Osteocyte (in vitro differentiated cells): ENCODE measurements at regions not wholly inside any gene's neighbourhood (a gene's known extent, or its start where the extent isn't known, plus 50 kb on each side); places are given as distances from the start of the nearest gene placed in this dataset.

Experiments used
- DNase-seq: peaks from one replicate; pipeline ENCODE4 v3.0.0; 2021; ENCODE audit warnings: mixed read lengths; ENCODE audit not compliant: unreplicated experiment; ENCODE audit errors: extremely low spot score
- H3K27ac Mint-ChIP-seq: one replicate; pipeline ENCODE4 v1.8.0; 2021; ENCODE audit warnings: mild to moderate bottlenecking, mixed read lengths; ENCODE audit not compliant: unreplicated experiment
- H3K27me3 Mint-ChIP-seq: one replicate; pipeline ENCODE4 v1.8.0; 2021; ENCODE audit warnings: mixed read lengths; ENCODE audit not compliant: unreplicated experiment
- H3K36me3 Mint-ChIP-seq: one replicate; pipeline ENCODE4 v1.8.0; 2021; ENCODE audit warnings: mixed read lengths; ENCODE audit not compliant: unreplicated experiment
- H3K4me1 Mint-ChIP-seq: one replicate; pipeline ENCODE4 v1.8.0; 2021; ENCODE audit warnings: mixed read lengths; ENCODE audit not compliant: unreplicated experiment
- H3K4me3 Mint-ChIP-seq: one replicate; pipeline ENCODE4 v1.8.0; 2021; ENCODE audit warnings: mild to moderate bottlenecking, moderate library complexity, mixed read lengths; ENCODE audit not compliant: unreplicated experiment
- H3K9me3 Mint-ChIP-seq: one replicate; pipeline ENCODE4 v1.8.0; 2021; ENCODE audit warnings: mixed read lengths; ENCODE audit not compliant: unreplicated experiment
- CTCF ChIP-seq: fragments of 200-600 bp; sonication (generic); IDR thresholded peaks from 2 replicates; pipeline ENCODE4 v1.5.0; 2021; ENCODE audit warnings: antibody characterized with exemption, mild to moderate bottlenecking, moderate library complexity

GRCh38 chr13:81473366-81473899, 1132.5 kb upstream of the SPRY2 start:
- peaks cover 3% of the 10 kb centered on the region for H3K27me3 Mint-ChIP-seq
- no peak for DNase-seq
- no peak for TF ChIP-seq CTCF
- no peaks in the 10 kb centered on the region for H3K4me1 Mint-ChIP-seq
- H3K4me3 Mint-ChIP-seq, result no peak overlapping the region
- H3K36me3 Mint-ChIP-seq, result no peaks in the 10 kb centered on the region
- no peaks in the 10 kb centered on the region for H3K9me3 Mint-ChIP-seq
- no peak overlapping the region for H3K27ac Mint-ChIP-seq

- Mint-ChIP-seq H3K27ac (no peak overlapping the region), H3K4me1 (no peaks in the 10 kb centered on the region), H3K4me3 (no peak overlapping the region), H3K9me3 (no peaks in the 10 kb centered on the region), H3K27me3 (no peaks in the 10 kb centered on the region), H3K36me3 (no peaks in the 10 kb centered on the region)
- no peak for DNase-seq
- TF ChIP-seq CTCF, result no peak
These were observed 1117.2 kb upstream of the SPRY2 start for GRCh38 chr13:81458170-81458569.

- Mint-ChIP-seq H3K27ac (no peak overlapping the region), H3K27me3 (peaks cover 2% of the 10 kb centered on the region), H3K36me3 (no peaks in the 10 kb centered on the region), H3K4me1 (no peaks in the 10 kb centered on the region), H3K4me3 (no peak overlapping the region), H3K9me3 (no peaks in the 10 kb centered on the region)
- no peak for DNase-seq
- no peak for TF ChIP-seq CTCF
These were observed 1105.5 kb upstream of the SPRY2 start for GRCh38 chr13:81446441-81446840.

GRCh38 chr13:81442904-81443303, 1102.0 kb upstream of the SPRY2 start:
- no peak overlapping the region for H3K4me3 Mint-ChIP-seq
- TF ChIP-seq CTCF, result no peak
- H3K27me3 Mint-ChIP-seq, result peaks cover 2% of the 10 kb centered on the region
- no peaks in the 10 kb centered on the region for H3K4me1 Mint-ChIP-seq
- no peak for DNase-seq
- no peak overlapping the region for H3K27ac Mint-ChIP-seq
- H3K9me3 Mint-ChIP-seq, result no peaks in the 10 kb centered on the region
- no peaks in the 10 kb centered on the region for H3K36me3 Mint-ChIP-seq

GRCh38 chr13:81425286-81425685, 1084.4 kb upstream of the SPRY2 start:
- Mint-ChIP-seq H3K4me1 (no peaks in the 10 kb centered on the region), H3K27ac (no peak overlapping the region), H3K36me3 (no peaks in the 10 kb centered on the region), H3K4me3 (no peak overlapping the region), H3K9me3 (peaks cover 4% of the 10 kb centered on the region), H3K27me3 (peaks cover 4% of the 10 kb centered on the region)
- no peak for DNase-seq
- TF ChIP-seq CTCF, result no peak
